RWPE1 (cell line): ENCODE measurements at regions not wholly inside any gene's neighbourhood (a gene's known extent, or its start where the extent isn't known, plus 50 kb on each side); places are given as distances from the start of the nearest gene placed in this dataset.

Experiments
- CTCF ChIA-PET: fragments of 350-600 bp; sonication (Branson Sonifier 250); formaldehyde crosslinking; extraction: SDS; loops from one replicate; lab custom pipeline; 2021; lab: Yijun Ruan, JAX
- POLR2A ChIA-PET: fragments of 400-600 bp; formaldehyde crosslinking; extraction: SDS; loops from one replicate; lab custom pipeline; 2020; ENCODE audit warnings: antibody characterized with exemption; ENCODE audit not compliant: low non-redundant PET; lab: Yijun Ruan, JAX
- DNase-seq: peaks from one replicate; pipeline ENCODE4 v3.0.0; 2012; ENCODE audit warnings: low spot score
- H3K27ac ChIP-seq: fragments of 450-650 bp; 2 replicates; pipeline ENCODE4 v1.5.1; 2017
- CTCF ChIP-seq: fragments of 450-650 bp; conservative IDR thresholded peaks from 2 replicates; pipeline ENCODE4 v1.5.1; 2017; ENCODE audit warnings: low read depth, mild to moderate bottlenecking

DNA sequence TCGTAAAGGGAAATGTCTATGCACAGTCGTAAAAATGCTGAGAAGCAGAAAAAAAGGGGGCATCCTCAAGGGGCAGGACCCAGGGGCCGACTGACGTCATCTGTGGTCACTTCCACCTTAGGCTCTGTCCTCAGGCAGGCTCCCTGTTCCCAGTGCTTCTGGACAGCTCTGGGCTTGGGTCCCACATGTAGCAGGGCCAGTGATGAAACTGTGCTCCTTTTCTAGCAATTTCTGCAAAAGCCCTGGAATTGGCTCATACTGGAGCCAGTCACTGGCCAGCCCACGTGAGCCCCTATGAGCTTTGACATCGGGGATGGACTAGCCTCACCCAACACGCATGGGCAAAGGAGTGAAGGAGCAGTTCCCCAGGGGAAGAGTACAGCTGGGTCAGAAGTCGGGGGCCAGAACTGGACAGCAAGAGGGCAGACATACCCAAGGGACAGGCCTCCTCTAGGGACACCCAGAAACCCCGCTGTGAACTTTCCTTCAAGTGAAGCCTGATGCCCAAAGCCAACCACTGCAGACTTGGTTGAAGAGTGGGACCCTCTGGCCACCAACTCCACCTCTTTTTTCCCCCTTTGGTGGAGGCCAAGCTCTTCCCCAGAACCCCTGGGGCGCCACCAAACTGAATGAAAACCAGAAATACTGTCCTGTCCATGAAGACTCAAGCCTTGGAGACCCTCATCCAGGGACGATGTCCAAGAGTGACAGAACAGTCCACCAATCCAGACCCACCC, 1349.0 kb downstream of the BRD1 start:
- H3K27ac ChIP-seq: no peak overlapping the region
- ChIA-PET CTCF (no interaction called here), POLR2A (no interaction called here)
- no peak for DNase-seq
- no peak for TF ChIP-seq CTCF

GRCh38 chr22:48478124-48478523, 1349.5 kb downstream of the BRD1 start:
- no peak for DNase-seq
- H3K27ac ChIP-seq: no peak overlapping the region
- ChIA-PET CTCF (interaction anchor here (0.6 kb wide), 1 partner anchor 1864 kb away, joined by 3 read pairs; no protein-coding TSS in a partner anchor), POLR2A (no interaction called here)
- no peak for TF ChIP-seq CTCF

- CTCF ChIA-PET: interaction anchor here (0.6 kb wide), 1 partner anchor 1865 kb away, joined by 3 read pairs; no protein-coding TSS in a partner anchor
- DNase-seq: no peak
- H3K27ac ChIP-seq: no peak overlapping the region
- POLR2A ChIA-PET: no interaction called here
- TF ChIP-seq CTCF: no peak
These were observed 1350.5 kb downstream of the BRD1 start for GRCh38 chr22:48477031-48477721.

GRCh38 chr22:48476577-48476976, 1351.1 kb downstream of the BRD1 start:
- DNase-seq: no peak
- ChIA-PET CTCF (interaction anchor here (0.6 kb wide), 1 partner anchor 10 kb away, joined by 3 read pairs; no protein-coding TSS in a partner anchor), POLR2A (no interaction called here)
- no peak for TF ChIP-seq CTCF
- H3K27ac ChIP-seq: no peak overlapping the region

DNA sequence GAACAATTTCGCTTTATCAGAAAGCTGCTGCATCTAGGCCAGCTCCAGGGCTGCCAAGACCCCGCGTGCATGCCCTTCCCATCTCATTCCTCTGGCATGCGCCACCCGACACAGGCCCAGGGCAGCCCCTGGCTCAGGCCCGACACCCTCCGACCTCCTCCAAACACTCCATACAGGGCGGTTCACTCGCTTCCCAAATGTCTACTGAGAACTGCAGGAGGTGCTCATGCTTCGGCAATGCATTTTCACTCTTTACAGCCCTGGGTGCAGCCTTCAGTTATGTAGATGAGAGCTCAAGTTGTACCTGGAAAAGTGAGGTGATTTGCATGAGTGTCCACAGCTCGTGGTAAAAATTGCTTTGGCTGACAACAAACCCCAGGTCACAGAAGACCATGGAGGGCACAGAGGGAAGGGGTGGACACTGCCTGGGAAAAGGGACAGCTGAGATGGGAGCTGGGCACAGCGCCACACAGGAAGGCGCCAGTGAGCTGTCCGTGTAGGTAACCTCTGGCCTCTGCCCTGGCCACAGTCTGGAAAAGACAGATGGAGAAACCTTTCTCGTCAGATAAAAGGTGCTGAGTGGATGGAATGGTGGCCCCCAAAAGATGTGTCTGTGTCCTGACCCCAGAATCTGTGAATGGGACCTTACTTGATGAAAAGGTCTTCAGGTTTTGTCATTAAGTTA, 1351.9 kb downstream of the BRD1 start:
- CTCF ChIA-PET: interaction anchor here (0.6 kb wide), 1 partner anchor 9 kb away, joined by 3 read pairs; no protein-coding TSS in a partner anchor
- no peak for TF ChIP-seq CTCF
- POLR2A ChIA-PET: no interaction called here
- H3K27ac ChIP-seq: no peak overlapping the region
- DNase-seq: no peak

DNA sequence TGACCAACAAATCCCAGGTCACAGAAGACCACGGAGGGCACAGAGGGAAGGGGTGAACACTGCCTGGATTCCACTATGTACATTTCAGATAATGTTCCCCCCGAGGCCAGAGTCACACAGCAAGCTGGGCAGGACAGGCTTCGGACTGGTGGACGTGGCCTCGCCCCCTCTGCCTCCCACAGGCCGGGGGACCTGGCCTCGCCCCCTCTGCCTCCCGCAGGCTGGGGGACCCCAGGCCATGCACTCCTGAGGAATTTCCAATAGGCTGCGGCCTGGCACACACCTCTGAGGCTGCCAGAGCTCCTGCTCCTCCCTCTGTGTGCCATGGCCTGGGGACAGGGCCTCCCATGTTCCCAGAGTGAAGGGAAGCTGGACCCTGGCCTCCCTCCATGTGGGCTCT, 1352.8 kb downstream of the BRD1 start:
- CTCF ChIA-PET: no interaction called here
- H3K27ac ChIP-seq: no peak overlapping the region
- POLR2A ChIA-PET: no interaction called here
- DNase-seq: no peak
- TF ChIP-seq CTCF: no peak
